H9 (cell line): ENCODE measurements at regions not wholly inside any gene's neighbourhood (a gene's known extent, or its start where the extent isn't known, plus 50 kb on each side); places are given as distances from the start of the nearest gene placed in this dataset.

Experiments used
- DNase-seq: peaks from one replicate; pipeline ENCODE4 v3.0.0-alpha.2; 2017
- H2AFZ ChIP-seq: one replicate; pipeline ENCODE4 v1.6.1; 2013; ENCODE audit warnings: mild to moderate bottlenecking, low read length, control low read depth, moderate library complexity
- H2AK5ac ChIP-seq: 2 replicates; pipeline ENCODE4 v1.6.1; 2013; ENCODE audit warnings: low read length, control low read depth, mixed read lengths; ENCODE audit not compliant: insufficient read length
- H2BK120ac ChIP-seq: one replicate; pipeline ENCODE4 v1.6.1; 2013; ENCODE audit warnings: low read depth, mild to moderate bottlenecking, low read length, control low read depth, inconsistent platforms; ENCODE audit not compliant: poor library complexity, severe bottlenecking
- H2BK12ac ChIP-seq: 2 replicates; pipeline ENCODE4 v1.6.1; 2013; ENCODE audit warnings: low read length, control low read depth, mixed read lengths, low read depth; ENCODE audit not compliant: insufficient read length
- H2BK15ac ChIP-seq: 2 replicates; pipeline ENCODE4 v1.6.1; 2013; ENCODE audit warnings: low read depth, low read length, control low read depth
- H2BK20ac ChIP-seq: one replicate; pipeline ENCODE4 v1.6.1; 2013; ENCODE audit warnings: low read depth, mild to moderate bottlenecking, low read length, control low read depth, inconsistent platforms; ENCODE audit not compliant: poor library complexity, severe bottlenecking
- H2BK5ac ChIP-seq: 2 replicates; pipeline ENCODE4 v1.6.1; 2013; ENCODE audit warnings: low read length, control low read depth, mixed read lengths; ENCODE audit not compliant: insufficient read length
- H3K14ac ChIP-seq: 2 replicates; pipeline ENCODE4 v1.6.1; 2013; ENCODE audit warnings: low read length, control low read depth; ENCODE audit not compliant: insufficient read depth
- H3K18ac ChIP-seq: 2 replicates; pipeline ENCODE4 v1.6.1; 2013; ENCODE audit warnings: low read depth, mild to moderate bottlenecking, mixed read lengths, low read length, control low read depth; ENCODE audit not compliant: insufficient read length
- H3K23ac ChIP-seq: 2 replicates; pipeline ENCODE4 v1.6.1; 2013; ENCODE audit warnings: low read length, control low read depth, mixed read lengths, low read depth; ENCODE audit not compliant: insufficient read length
- H3K23me2 ChIP-seq: 2 replicates; pipeline ENCODE4 v1.6.1; 2013; ENCODE audit warnings: low read depth, mild to moderate bottlenecking, mixed read lengths, low read length, control low read depth; ENCODE audit not compliant: insufficient read length, poor library complexity, severe bottlenecking
- H3K27ac ChIP-seq: 2 replicates; pipeline ENCODE4 v1.5.1; 2013; ENCODE audit warnings: low read length, control low read depth, mixed read lengths, low read depth; ENCODE audit not compliant: insufficient read length
- H3K27me3 ChIP-seq: 2 replicates; pipeline ENCODE4 v1.6.1; 2013; ENCODE audit warnings: low read length, control low read depth, inconsistent platforms; ENCODE audit not compliant: insufficient read depth
- H3K4ac ChIP-seq: 2 replicates; pipeline ENCODE4 v1.6.1; 2013; ENCODE audit warnings: low read depth, mild to moderate bottlenecking, control low read depth, inconsistent platforms, low read length, moderate library complexity
- H3K4me1 ChIP-seq: 2 replicates; pipeline ENCODE4 v1.6.1; 2013; ENCODE audit warnings: low read length, control low read depth, inconsistent platforms; ENCODE audit not compliant: insufficient read depth
- H3K4me2 ChIP-seq: 2 replicates; pipeline ENCODE4 v1.6.1; 2013; ENCODE audit warnings: low read length, control low read depth, mixed read lengths; ENCODE audit not compliant: insufficient read length, insufficient read depth
- H3K56ac ChIP-seq: 2 replicates; pipeline ENCODE4 v1.6.1; 2013; ENCODE audit warnings: low read depth, mild to moderate bottlenecking, mixed read lengths, low read length, control low read depth; ENCODE audit not compliant: insufficient read length
- H3K79me1 ChIP-seq: 2 replicates; pipeline ENCODE4 v1.6.1; 2013; ENCODE audit warnings: low read depth, mild to moderate bottlenecking, moderate library complexity, low read length, control low read depth, inconsistent platforms; ENCODE audit not compliant: insufficient read depth, poor library complexity, severe bottlenecking
- H3K79me2 ChIP-seq: 2 replicates; pipeline ENCODE4 v1.6.1; 2013; ENCODE audit warnings: low read length, control low read depth, inconsistent platforms; ENCODE audit not compliant: insufficient read depth
- H3K9ac ChIP-seq: 2 replicates; pipeline ENCODE4 v1.6.1; 2013; ENCODE audit warnings: low read length, control low read depth, mixed read lengths; ENCODE audit not compliant: insufficient read length; ENCODE audit errors: extremely low read depth
- H3K9me3 ChIP-seq: one replicate; pipeline ENCODE4 v1.6.1; 2013; ENCODE audit warnings: low read depth, low read length, inconsistent platforms; ENCODE audit not compliant: control insufficient read depth
- H3T11ph ChIP-seq: one replicate; pipeline ENCODE4 v1.6.1; 2013; ENCODE audit warnings: mild to moderate bottlenecking, low read length, control low read depth, inconsistent platforms
- H4K20me1 ChIP-seq: one replicate; pipeline ENCODE4 v1.6.1; 2013; ENCODE audit not compliant: control insufficient read depth, insufficient read length, insufficient read depth
- H4K5ac ChIP-seq: 2 replicates; pipeline ENCODE4 v1.6.1; 2013; ENCODE audit warnings: low read depth, mild to moderate bottlenecking, mixed read lengths, low read length, control low read depth; ENCODE audit not compliant: insufficient read length
- H4K8ac ChIP-seq: replicated peaks from 2 replicates; pipeline ENCODE4 v1.6.1; 2013; ENCODE audit warnings: low read length, control low read depth, mixed read lengths, low read depth; ENCODE audit not compliant: insufficient read length
- H4K91ac ChIP-seq: 2 replicates; pipeline ENCODE4 v1.6.1; 2013; ENCODE audit warnings: low read depth, mild to moderate bottlenecking, moderate library complexity, mixed read lengths, low read length, control low read depth; ENCODE audit not compliant: insufficient read length
- H3K27ac Mint-ChIP-seq, 3 experiments: 2 replicates in 2 of 3; 3 replicates in 1 of 3; pipeline ENCODE4 v1.8.0; 2020 to 2021; ENCODE audit warnings: mixed read lengths in 3 of 3, mild to moderate bottlenecking in 1 of 3, moderate library complexity in 1 of 3
- H3K27me3 Mint-ChIP-seq: 2 replicates; pipeline ENCODE4 v1.8.0; 2021; ENCODE audit warnings: low read depth, mild to moderate bottlenecking, moderate library complexity, mixed read lengths
- H3K36me3 Mint-ChIP-seq, 3 experiments: 2 replicates in 2 of 3; 3 replicates in 1 of 3; pipeline ENCODE4 v1.8.0; 2020 to 2021; ENCODE audit warnings: low read depth in 3 of 3, mixed read lengths in 3 of 3; ENCODE audit not compliant: insufficient read depth in 1 of 3
- H3K4me1 Mint-ChIP-seq, 2 experiments: 2 replicates each; pipeline ENCODE4 v1.8.0; 2020; ENCODE audit warnings: mixed read lengths in 2 of 2
- H3K4me3 Mint-ChIP-seq, 2 experiments: 2 replicates in 1 of 2; 3 replicates in 1 of 2; pipeline ENCODE4 v1.8.0; 2020 to 2021; ENCODE audit warnings: mild to moderate bottlenecking in 2 of 2, mixed read lengths in 2 of 2, moderate library complexity in 1 of 2
- H3K9me3 Mint-ChIP-seq, 2 experiments: 2 replicates in 1 of 2; 3 replicates in 1 of 2; pipeline ENCODE4 v1.8.0; 2020; ENCODE audit warnings: mild to moderate bottlenecking in 2 of 2, mixed read lengths in 2 of 2, moderate library complexity in 1 of 2
- CTCF ChIP-seq: fragments of 200-600 bp; sonication (generic); conservative IDR thresholded peaks from 3 replicates; pipeline ENCODE4 v1.8.0; 2021; ENCODE audit warnings: antibody characterized with exemption, mild to moderate bottlenecking
- WGBS: extraction: QIAGEN DNeasy Blood & Tissue Kit; methylation state at CpG from one replicate; pipeline ENCODE4 v1.1.7; 2013; ENCODE audit warnings: missing lambda C conversion rate, low lambda C conversion rate, mixed read lengths; ENCODE audit not compliant: insufficient read length; ENCODE audit errors: extremely low coverage; 5-methylcytosine and 5-hydroxymethylcytosine counted together

GRCh38 chr3:62936626-62937254 lies 61.5 kb upstream of the CADPS start:
- H3K27ac ChIP-seq = no peak overlapping the region
- no peak overlapping the region for H3K9ac ChIP-seq
- H3K79me1 ChIP-seq = no peaks in the 10 kb centered on the region
- Mint-ChIP-seq H3K27me3 (no peaks in the 10 kb centered on the region), H3K27ac (no peak overlapping the region), H3K4me1 (peaks cover 12 to 13% of the 10 kb centered on the region in 2 experiments), H3K36me3 (peaks cover 2 to 12% (median 6%) of the 10 kb centered on the region in 3 experiments; a peak in 4 of 7 replicates), H3K9me3 (peaks cover 10 to 11% of the 10 kb centered on the region in 2 experiments), H3K4me3 (no peak overlapping the region)
- DNase-seq = no peak
- H3K18ac ChIP-seq = no peak overlapping the region
- H4K91ac ChIP-seq = no peak overlapping the region
- no peak overlapping the region for H4K8ac ChIP-seq
- H2BK15ac ChIP-seq = no peak overlapping the region
- H4K5ac ChIP-seq = no peak overlapping the region
- no peak for TF ChIP-seq CTCF
- H3K4ac ChIP-seq = no peak overlapping the region
- H2BK20ac ChIP-seq = no peak overlapping the region
- no CpG with 5 or more reads among the region's 5 CpGs for WGBS
- H3K4me1 ChIP-seq = peaks cover 3% of the 10 kb centered on the region; the same call in 1 of the 2 replicates
- H2BK5ac ChIP-seq = no peak overlapping the region
- no peak overlapping the region for H3K14ac ChIP-seq
- H2BK12ac ChIP-seq = no peak overlapping the region
- no peak overlapping the region for H2AFZ ChIP-seq
- H2AK5ac ChIP-seq = no peak overlapping the region
- no peaks in the 10 kb centered on the region for H3K23me2 ChIP-seq
- no peaks in the 10 kb centered on the region for H4K20me1 ChIP-seq
- no peak overlapping the region for H3K4me2 ChIP-seq
- H3T11ph ChIP-seq = no peak overlapping the region
- H3K9me3 ChIP-seq = no peaks in the 10 kb centered on the region
- no peak overlapping the region for H3K23ac ChIP-seq
- H3K79me2 ChIP-seq = no peaks in the 10 kb centered on the region
- no peak overlapping the region for H3K56ac ChIP-seq
- H2BK120ac ChIP-seq = no peak overlapping the region
- H3K27me3 ChIP-seq = no peaks in the 10 kb centered on the region
